Putamen (tissue), 1 donor: ENCODE measurements at regions not wholly inside any gene's neighbourhood (a gene's known extent, or its start where the extent isn't known, plus 50 kb on each side); places are given as distances from the start of the nearest gene placed in this dataset.

ENCODE experiments used
- DNase-seq: peaks from one replicate; pipeline ENCODE4 v3.0.0-alpha.2; 2016; ENCODE audit warnings: low spot score

- no peak for DNase-seq
These were observed 1596.3 kb downstream of the MAT2B start for GRCh38 chr5:165101709-165102108.

GRCh38 chr5:165104611-165105010 lies 1599.2 kb downstream of the MAT2B start:
- DNase-seq, result no peak

- DNase-seq, result no peak
These were observed 1603.4 kb downstream of the MAT2B start for GRCh38 chr5:165108809-165109208.

- DNase-seq, result no peak
These were observed 1613.8 kb downstream of the MAT2B start for GRCh38 chr5:165119175-165119574.

GRCh38 chr5:165126598-165126997 lies 1621.2 kb downstream of the MAT2B start:
- no peak for DNase-seq

GRCh38 chr5:165127941-165128340 lies 1622.5 kb downstream of the MAT2B start:
- DNase-seq, result no peak

GRCh38 chr5:165130656-165131055 lies 1625.2 kb downstream of the MAT2B start:
- DNase-seq, result no peak

GRCh38 chr5:165134155-165134554 lies 1628.7 kb downstream of the MAT2B start:
- no peak for DNase-seq

GRCh38 chr5:165135565-165135964 lies 1630.1 kb downstream of the MAT2B start:
- DNase-seq, result no peak

- DNase-seq, result no peak
These were observed 1632.3 kb downstream of the MAT2B start for GRCh38 chr5:165137701-165138100.

GRCh38 chr5:165138236-165138635 lies 1632.8 kb downstream of the MAT2B start:
- no peak for DNase-seq

- no peak for DNase-seq
These were observed 1633.8 kb downstream of the MAT2B start for GRCh38 chr5:165139262-165139661.

GRCh38 chr5:165139721-165140120 lies 1634.3 kb downstream of the MAT2B start:
- DNase-seq, result no peak

GRCh38 chr5:165143741-165144140 lies 1638.3 kb downstream of the MAT2B start:
- DNase-seq, result no peak

GRCh38 chr5:165149431-165149830 lies 1644.0 kb downstream of the MAT2B start:
- DNase-seq, result no peak

- no peak for DNase-seq
These were observed 1646.6 kb downstream of the MAT2B start for GRCh38 chr5:165152058-165152457.

GRCh38 chr5:165157219-165157618 lies 1651.8 kb downstream of the MAT2B start:
- DNase-seq, result no peak

GRCh38 chr5:165161204-165161603 lies 1655.8 kb downstream of the MAT2B start:
- DNase-seq, result no peak

GRCh38 chr5:165163861-165164260 lies 1658.4 kb downstream of the MAT2B start:
- DNase-seq, result no peak

GRCh38 chr5:165173651-165174050 lies 1668.2 kb downstream of the MAT2B start:
- DNase-seq, result no peak

- DNase-seq, result no peak
These were observed 1669.6 kb downstream of the MAT2B start for GRCh38 chr5:165175041-165175440.

GRCh38 chr5:165184183-165184582 lies 1678.8 kb downstream of the MAT2B start:
- DNase-seq, result no peak

GRCh38 chr5:165185716-165186115 lies 1680.3 kb downstream of the MAT2B start:
- DNase-seq, result no peak

GRCh38 chr5:165187815-165188214 lies 1682.4 kb downstream of the MAT2B start:
- DNase-seq, result no peak

GRCh38 chr5:165188556-165189175 lies 1683.2 kb downstream of the MAT2B start:
- no peak for DNase-seq
